ENCODE measurements at regions not wholly inside any gene's neighbourhood (a gene's known extent, or its start where the extent isn't known, plus 50 kb on each side); places are given as distances from the start of the nearest gene placed in this dataset.

- no peak for DNase-seq (ENCODE audit: low read depth, low spot score)
- TF ChIP-seq CTCF (IDR thresholded peaks at IDR 0.05; ENCODE audit: low read depth, low read length), result no peak
- Histone ChIP-seq H3K27ac (ENCODE audit: low read depth, low read length) (no peak overlapping the region), H3K4me3 (ENCODE audit: low read depth, low read length) (no peak overlapping the region), H3K27me3 (ENCODE audit: control insufficient read depth, insufficient read depth, low read length) (no peaks in the 10 kb centered on the region), H3K9me3 (ENCODE audit: control insufficient read depth, insufficient read depth, low read length) (no peaks in the 10 kb centered on the region)
- POLR2A ChIA-PET, result no interaction called here
- CTCF ChIA-PET, result no interaction called here
These were observed 124.0 kb downstream of the EDN1 start for GRCh38 chr6:12414096-12414675.

- POLR2A ChIA-PET, result no interaction called here
- no peak for TF ChIP-seq CTCF (IDR thresholded peaks at IDR 0.05; ENCODE audit: low read depth, low read length)
These were observed 125.9 kb downstream of the EDN1 start for GRCh38 chr6:12415980-12416598.

GRCh38 chr6:12417191-12417590 is 127.0 kb downstream of the EDN1 start:
- no peak for DNase-seq (ENCODE audit: low read depth, low spot score)
- TF ChIP-seq CTCF (IDR thresholded peaks at IDR 0.05; ENCODE audit: low read depth, low read length), result no peak
- Histone ChIP-seq H3K9me3 (ENCODE audit: control insufficient read depth, insufficient read depth, low read length) (no peaks in the 10 kb centered on the region), H3K4me3 (ENCODE audit: low read depth, low read length) (no peak overlapping the region), H3K27ac (ENCODE audit: low read depth, low read length) (no peak overlapping the region), H3K27me3 (ENCODE audit: control insufficient read depth, insufficient read depth, low read length) (no peaks in the 10 kb centered on the region)
- POLR2A ChIA-PET, result no interaction called here
- CTCF ChIA-PET, result no interaction called here

More at GRCh38 chr6:12415980-12416598, 125.9 kb downstream of the EDN1 start:
- Histone ChIP-seq H3K9me3 (ENCODE audit: control insufficient read depth, insufficient read depth, low read length) (no peaks in the 10 kb centered on the region), H3K27ac (ENCODE audit: low read depth, low read length) (no peak overlapping the region), H3K27me3 (ENCODE audit: control insufficient read depth, insufficient read depth, low read length) (no peaks in the 10 kb centered on the region), H3K4me3 (ENCODE audit: low read depth, low read length) (no peak overlapping the region)
- no peak for DNase-seq (ENCODE audit: low read depth, low spot score)
- CTCF ChIA-PET, result no interaction called here

GRCh38 chr6:12418946-12419345 is 128.8 kb downstream of the EDN1 start:
- no peak for TF ChIP-seq CTCF (IDR thresholded peaks at IDR 0.05; ENCODE audit: low read depth, low read length)
- H3K27ac ChIP-seq (ENCODE audit: low read depth, low read length), result no peak overlapping the region
- ChIA-PET POLR2A (no interaction called here), CTCF (interaction anchor here (1.5 kb wide), 1 partner anchor 186 kb away, joined by 5 read pairs; no protein-coding TSS in a partner anchor)
- H3K9me3 ChIP-seq (ENCODE audit: control insufficient read depth, insufficient read depth, low read length), result no peaks in the 10 kb centered on the region
- DNase-seq (ENCODE audit: low read depth, low spot score), result no peak
- H3K4me3 ChIP-seq (ENCODE audit: low read depth, low read length), result no peak overlapping the region
- H3K27me3 ChIP-seq (ENCODE audit: control insufficient read depth, insufficient read depth, low read length), result no peaks in the 10 kb centered on the region

DNA sequence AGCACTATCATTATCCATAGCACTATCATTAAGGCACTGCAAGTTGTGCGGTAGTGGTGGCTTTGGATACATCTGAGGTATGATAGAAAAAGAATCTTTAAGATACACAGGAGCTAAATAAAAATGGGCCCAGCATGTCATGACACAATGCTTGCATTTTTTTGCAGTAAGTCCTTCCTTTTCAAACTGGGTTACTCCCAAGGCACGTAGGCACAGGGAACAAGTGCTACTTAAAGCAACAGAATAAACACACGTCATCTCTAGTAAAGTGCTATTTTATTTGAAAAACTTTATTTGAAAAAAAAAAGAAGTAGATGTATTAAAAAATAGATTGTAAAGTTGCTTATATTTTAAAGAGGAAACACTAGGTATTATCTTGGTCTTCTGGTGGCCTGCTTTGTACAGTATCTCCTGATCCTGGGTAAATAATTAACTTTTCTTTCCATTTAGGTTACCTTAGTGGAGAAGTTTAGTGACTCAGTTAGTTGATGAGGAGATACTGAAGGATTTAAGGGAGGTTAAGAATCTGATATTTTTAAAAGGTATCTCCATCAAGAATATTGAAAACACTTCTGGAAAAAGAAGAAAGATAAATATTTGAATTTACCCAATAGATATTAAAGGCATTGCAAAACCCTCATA is 129.6 kb downstream of the EDN1 start:
- no peak for DNase-seq (ENCODE audit: low read depth, low spot score)
- H3K4me3 ChIP-seq (ENCODE audit: low read depth, low read length), result no peak overlapping the region
- POLR2A ChIA-PET, result no interaction called here
- no peak for TF ChIP-seq CTCF (IDR thresholded peaks at IDR 0.05; ENCODE audit: low read depth, low read length)
- CTCF ChIA-PET, result interaction anchor here (1.5 kb wide), 1 partner anchor 185 kb away, joined by 5 read pairs; no protein-coding TSS in a partner anchor
- H3K27me3 ChIP-seq (ENCODE audit: control insufficient read depth, insufficient read depth, low read length), result no peaks in the 10 kb centered on the region
- no peak overlapping the region for H3K27ac ChIP-seq (ENCODE audit: low read depth, low read length)
- no peaks in the 10 kb centered on the region for H3K9me3 ChIP-seq (ENCODE audit: control insufficient read depth, insufficient read depth, low read length)

Data from AG04450 (cell line).